NOMO-1 (cell line): ENCODE measurements at regions not wholly inside any gene's neighbourhood (a gene's known extent, or its start where the extent isn't known, plus 50 kb on each side); places are given as distances from the start of the nearest gene placed in this dataset.
"Not testable (repeated sequence)": the region's sequence is repeated elsewhere in the genome, so short reads cannot be mapped to it uniquely, and the experiment has no call there.

Experiments
- DNase-seq, 2 experiments: peaks; one replicate each; lab custom pipeline; 2025; ENCODE audit not compliant: unreplicated experiment in 2 of 2; lab: John Stamatoyannopoulos, UW

GRCh38 chr11:71182791-71183677 lies 69.3 kb downstream of the SHANK2 start:
- DNase-seq = no peak

GRCh38 chr11:71181566-71181965 lies 70.8 kb downstream of the SHANK2 start:
- DNase-seq = no peak

- DNase-seq = no peak
Measured at GRCh38 chr11:71180694-71181470, 71.5 kb downstream of the SHANK2 start.

- DNase-seq = no peak
Measured at GRCh38 chr11:71179877-71180605, 72.3 kb downstream of the SHANK2 start.

GRCh38 chr11:71178076-71178475 lies 74.3 kb downstream of the SHANK2 start:
- no peak for DNase-seq

- no peak for DNase-seq
Measured at GRCh38 chr11:71176812-71177211, 75.6 kb downstream of the SHANK2 start.

- no peak for DNase-seq
Measured at GRCh38 chr11:71173709-71174108, 78.7 kb downstream of the SHANK2 start.

- DNase-seq = no peak
Measured at GRCh38 chr11:71172680-71173079, 79.7 kb downstream of the SHANK2 start.

GRCh38 chr11:71171576-71171975 lies 80.8 kb downstream of the SHANK2 start:
- no peak for DNase-seq

GRCh38 chr11:71170624-71171423 lies 81.6 kb downstream of the SHANK2 start:
- no peak for DNase-seq

GRCh38 chr11:71169313-71169712 lies 83.1 kb downstream of the SHANK2 start:
- no peak for DNase-seq

- not testable (repeated sequence) for DNase-seq
Measured at GRCh38 chr11:71167814-71168213, 84.6 kb downstream of the SHANK2 start.

- no peak for DNase-seq
Measured at GRCh38 chr11:71165771-71166170, 86.6 kb downstream of the SHANK2 start.

- DNase-seq = no peak
Measured at GRCh38 chr11:71164621-71165020, 87.8 kb downstream of the SHANK2 start.

GRCh38 chr11:71164186-71164585 lies 88.2 kb downstream of the SHANK2 start:
- DNase-seq = no peak

GRCh38 chr11:71163371-71163770 lies 89.0 kb downstream of the SHANK2 start:
- DNase-seq = no peak

GRCh38 chr11:71158936-71159335 lies 93.4 kb downstream of the SHANK2 start:
- DNase-seq = no peak

- not testable (repeated sequence) for DNase-seq
Measured at GRCh38 chr11:71157676-71158075, 94.7 kb downstream of the SHANK2 start.

GRCh38 chr11:71156301-71156700 lies 96.1 kb downstream of the SHANK2 start:
- DNase-seq = no peak

- DNase-seq = no peak
Measured at GRCh38 chr11:71155846-71156245, 96.5 kb downstream of the SHANK2 start.
